C4-2B (cell line): ENCODE measurements at regions not wholly inside any gene's neighbourhood (a gene's known extent, or its start where the extent isn't known, plus 50 kb on each side); places are given as distances from the start of the nearest gene placed in this dataset.

Experiments used
- CTCF ChIP-seq: fragments of 450-650 bp; conservative IDR thresholded peaks from 2 replicates; pipeline ENCODE4 v1.5.1; 2017; ENCODE audit warnings: mild to moderate bottlenecking
- ZFX ChIP-seq: fragments of 450-650 bp; IDR thresholded peaks from 2 replicates; pipeline ENCODE4 v1.6.1; 2017

- TF ChIP-seq CTCF (no peak), ZFX (no peak)
Observed at GRCh38 chr3:152213938-152214337, 54.8 kb upstream of the MBNL1 start.
